Fibroblast of lung (primary cell): ENCODE measurements at regions not wholly inside any gene's neighbourhood (a gene's known extent, or its start where the extent isn't known, plus 50 kb on each side); places are given as distances from the start of the nearest gene placed in this dataset.

Experiments
- EZH2 ChIP-seq: IDR thresholded peaks from 2 replicates; pipeline ENCODE4 v1.5.1; 2012; ENCODE audit warnings: low read length, control low read depth, mild to moderate bottlenecking; ENCODE audit errors: missing control alignments
- TF ChIP-seq, protein P1 (sequence below), 2 donors: IDR thresholded peaks in 1 of 2; conservative IDR thresholded peaks in 1 of 2; 1 replicate in 1 of 2; 2 replicates in 1 of 2; pipeline ENCODE4 v1.5.1; 2011 to 2012; ENCODE audit warnings: low read length in 2 of 2, control low read depth in 1 of 2, inconsistent platforms in 1 of 2, low read depth in 1 of 2, mild to moderate bottlenecking in 1 of 2

DNA sequence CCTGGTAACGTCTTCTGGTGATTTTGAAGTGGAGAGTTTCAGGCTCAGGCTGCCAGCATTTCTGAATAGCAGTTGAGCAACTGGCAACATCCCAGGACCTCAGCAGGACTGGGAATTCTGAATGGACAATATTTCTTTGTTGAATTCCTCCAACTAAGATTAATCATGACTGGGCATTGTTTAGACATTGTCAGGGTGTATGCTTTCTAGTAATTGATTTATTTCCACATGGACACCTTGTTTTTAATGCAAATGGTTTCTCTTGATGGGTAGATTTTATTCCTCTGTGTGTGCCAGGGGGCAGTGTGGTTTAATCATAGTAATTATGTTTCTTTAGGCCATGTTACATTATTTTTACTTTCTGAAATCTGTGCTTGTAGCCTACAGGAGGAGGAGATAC, 1004.7 kb upstream of the LCORL start:
- TF ChIP-seq, protein P1, sequence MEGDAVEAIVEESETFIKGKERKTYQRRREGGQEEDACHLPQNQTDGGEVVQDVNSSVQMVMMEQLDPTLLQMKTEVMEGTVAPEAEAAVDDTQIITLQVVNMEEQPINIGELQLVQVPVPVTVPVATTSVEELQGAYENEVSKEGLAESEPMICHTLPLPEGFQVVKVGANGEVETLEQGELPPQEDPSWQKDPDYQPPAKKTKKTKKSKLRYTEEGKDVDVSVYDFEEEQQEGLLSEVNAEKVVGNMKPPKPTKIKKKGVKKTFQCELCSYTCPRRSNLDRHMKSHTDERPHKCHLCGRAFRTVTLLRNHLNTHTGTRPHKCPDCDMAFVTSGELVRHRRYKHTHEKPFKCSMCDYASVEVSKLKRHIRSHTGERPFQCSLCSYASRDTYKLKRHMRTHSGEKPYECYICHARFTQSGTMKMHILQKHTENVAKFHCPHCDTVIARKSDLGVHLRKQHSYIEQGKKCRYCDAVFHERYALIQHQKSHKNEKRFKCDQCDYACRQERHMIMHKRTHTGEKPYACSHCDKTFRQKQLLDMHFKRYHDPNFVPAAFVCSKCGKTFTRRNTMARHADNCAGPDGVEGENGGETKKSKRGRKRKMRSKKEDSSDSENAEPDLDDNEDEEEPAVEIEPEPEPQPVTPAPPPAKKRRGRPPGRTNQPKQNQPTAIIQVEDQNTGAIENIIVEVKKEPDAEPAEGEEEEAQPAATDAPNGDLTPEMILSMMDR (conservative IDR thresholded peaks at IDR 0.05 in 1 of 2, IDR thresholded peaks at IDR 0.05 in 1 of 2; ENCODE audit: low read depth in 1 of 2, low read length in 2 of 2), result no peak
- TF ChIP-seq EZH2, result no peak
